Heart right ventricle (tissue), 16 donors: ENCODE measurements at regions not wholly inside any gene's neighbourhood (a gene's known extent, or its start where the extent isn't known, plus 50 kb on each side); places are given as distances from the start of the nearest gene placed in this dataset.
A peak's percentile ranks its signal among the peaks of the same experiment; 100 is the strongest.

Source experiments
- ATAC-seq, 8 donors: fragments of 200-7000 bp; cut with Tn5 transposase; one replicate each; pipeline ENCODE4 v1.9.1; 2020; ENCODE audit warnings: mild to moderate bottlenecking in 8 of 8, moderate library complexity in 8 of 8, moderate number of reproducible peaks in 1 of 8
- DNase-seq, 2 donors: peaks; one replicate each; pipeline ENCODE4 v3.0.0-alpha.2; 2020
- H3K27ac ChIP-seq, 10 donors: fragments of 200-600 bp; sonication (generic) in 2 of 10; one replicate each; pipeline versions ENCODE4 v1.5.0 to v1.8.0; 2020 to 2022; ENCODE audit warnings: mild to moderate bottlenecking in 3 of 10
- H3K27me3 ChIP-seq, 7 donors: fragments of 200-600 bp; one replicate each; pipeline ENCODE4 v1.8.0; 2021 to 2022; ENCODE audit warnings: mild to moderate bottlenecking in 2 of 7
- H3K36me3 ChIP-seq, 9 donors: fragments of 200-600 bp; sonication (generic) in 1 of 9; one replicate each; pipeline versions ENCODE4 v1.5.0 to v1.8.0; 2020 to 2022; ENCODE audit warnings: mild to moderate bottlenecking in 2 of 9
- H3K4me1 ChIP-seq, 9 donors: fragments of 200-600 bp; sonication (generic) in 1 of 9; one replicate each; pipeline versions ENCODE4 v1.5.0 to v1.8.0; 2020 to 2022; ENCODE audit warnings: mild to moderate bottlenecking in 4 of 9
- H3K4me3 ChIP-seq, 10 donors: fragments of 200-600 bp; sonication (generic) in 2 of 10; one replicate each; pipeline versions ENCODE4 v1.5.0 to v1.8.0; 2020 to 2022; ENCODE audit warnings: mild to moderate bottlenecking in 7 of 10, moderate library complexity in 2 of 10
- H3K9me3 ChIP-seq, 11 donors: fragments of 200-600 bp in 10 of 11; sonication (generic) in 2 of 11; one replicate each; pipeline versions ENCODE4 v1.5.0 to v1.8.0; 2013 to 2022; ENCODE audit warnings: mild to moderate bottlenecking in 2 of 11, control low read depth in 1 of 11, moderate library complexity in 1 of 11
- WGBS, 2 donors: extraction: QIAGEN DNeasy Blood & Tissue Kit; methylation state at CpG; one replicate each; pipeline ENCODE4 v1.1.7; 2013; ENCODE audit warnings: inconsistent platforms in 1 of 2; 5-methylcytosine and 5-hydroxymethylcytosine counted together
- intact Hi-C, 10 donors: fragments of 100-400 bp; cut with DNase I; formaldehyde crosslinking; loops; one replicate each; pipeline versions ENCODE4 v1.11.1 to v1.14.2; 2022
- TF ChIP-seq, protein P1 (sequence below), 9 donors: fragments of 200-600 bp; sonication (generic) in 2 of 9; IDR thresholded peaks; one replicate each; pipeline versions ENCODE4 v1.5.0 to v1.8.0; 2021 to 2022; ENCODE audit warnings: antibody characterized with exemption in 9 of 9, mild to moderate bottlenecking in 5 of 9, moderate library complexity in 1 of 9
- donor health status: Arrhythmogenic right ventricular cardiomyopathy.
- donor health status: ischemic (EF 13 %, LVEDD 7.1; RV severe dilation, severe dysfunction).
- donor health status: healthy with polysubstance abuse.
- donor health status: DM: no; HTN: yes; CAD: no.
- donor health status: DM: no; HTN: no; CAD: no.
- donor health status: ischemic (EF 25% LVEDD 6.9; RV normal size, moderate dysfunction).
- donor health status: ischemic (EF 25% LVEDD 5.7; RV mildly dilated, moderate dysfunction).
- donor health status: healthy.
- donor health status: DM: yes; HTN: yes; CAD: no.
- donor health status: Ischemic cardiomyopathy.
- donor health status: ischemic (EF 35%, LVEDD 5.7; RV mildly dilated, moderate dysfunction).
- donor health status: nonischemic (EF 11% LVEDD 7.7; RV severe dilation, severe dysfunction).
- donor health status: DM: yes; HTN: yes; CAD: no.
- donor health status: PGD.
- donor health status: ischemic (EF 29% LVEDD 5.4; RV normal size, mild dysfunction).
- donor health status: nonischemic (EF 23%, LVEDD 6.1; RV moderate dilation, normal function).

DNA sequence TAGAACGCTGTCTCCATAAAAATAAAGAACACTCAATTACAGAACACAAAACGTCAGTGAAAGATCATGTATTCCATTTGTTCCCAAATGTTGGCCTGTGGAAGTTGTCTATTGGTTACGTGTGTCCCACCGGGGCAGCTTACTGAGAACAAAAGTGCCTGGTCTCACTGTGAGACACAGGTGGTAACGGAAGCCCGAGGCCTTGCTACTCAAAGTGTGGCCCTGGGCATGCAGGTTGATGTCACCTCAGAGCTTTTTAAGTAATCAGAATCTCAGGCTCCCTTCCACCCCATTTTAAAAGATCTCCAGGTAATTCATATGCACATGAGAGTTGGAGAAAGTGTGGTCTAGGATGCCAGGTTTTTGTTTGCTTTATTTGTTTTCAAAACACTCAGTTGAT lies 422.5 kb upstream of the OPRM1 start:
- Histone ChIP-seq H3K4me3 (no peak overlapping the region), H3K4me1 (peaks cover 0 to 32% (median 13%) of the 10 kb centered on the region in 9 donors), H3K27me3 (no peaks in the 10 kb centered on the region), H3K27ac (no peak overlapping the region), H3K36me3 (no peaks in the 10 kb centered on the region), H3K9me3 (no peaks in the 10 kb centered on the region)
- intact Hi-C loops = no loop called here
- 79 to 82% methylated on average over 6 of the region's 6 CpGs for WGBS, 2 donors
- no peak for DNase-seq
- ATAC-seq = no peak
- TF ChIP-seq, protein P1, sequence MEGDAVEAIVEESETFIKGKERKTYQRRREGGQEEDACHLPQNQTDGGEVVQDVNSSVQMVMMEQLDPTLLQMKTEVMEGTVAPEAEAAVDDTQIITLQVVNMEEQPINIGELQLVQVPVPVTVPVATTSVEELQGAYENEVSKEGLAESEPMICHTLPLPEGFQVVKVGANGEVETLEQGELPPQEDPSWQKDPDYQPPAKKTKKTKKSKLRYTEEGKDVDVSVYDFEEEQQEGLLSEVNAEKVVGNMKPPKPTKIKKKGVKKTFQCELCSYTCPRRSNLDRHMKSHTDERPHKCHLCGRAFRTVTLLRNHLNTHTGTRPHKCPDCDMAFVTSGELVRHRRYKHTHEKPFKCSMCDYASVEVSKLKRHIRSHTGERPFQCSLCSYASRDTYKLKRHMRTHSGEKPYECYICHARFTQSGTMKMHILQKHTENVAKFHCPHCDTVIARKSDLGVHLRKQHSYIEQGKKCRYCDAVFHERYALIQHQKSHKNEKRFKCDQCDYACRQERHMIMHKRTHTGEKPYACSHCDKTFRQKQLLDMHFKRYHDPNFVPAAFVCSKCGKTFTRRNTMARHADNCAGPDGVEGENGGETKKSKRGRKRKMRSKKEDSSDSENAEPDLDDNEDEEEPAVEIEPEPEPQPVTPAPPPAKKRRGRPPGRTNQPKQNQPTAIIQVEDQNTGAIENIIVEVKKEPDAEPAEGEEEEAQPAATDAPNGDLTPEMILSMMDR (IDR thresholded peaks at IDR 0.05) = no peak

DNA sequence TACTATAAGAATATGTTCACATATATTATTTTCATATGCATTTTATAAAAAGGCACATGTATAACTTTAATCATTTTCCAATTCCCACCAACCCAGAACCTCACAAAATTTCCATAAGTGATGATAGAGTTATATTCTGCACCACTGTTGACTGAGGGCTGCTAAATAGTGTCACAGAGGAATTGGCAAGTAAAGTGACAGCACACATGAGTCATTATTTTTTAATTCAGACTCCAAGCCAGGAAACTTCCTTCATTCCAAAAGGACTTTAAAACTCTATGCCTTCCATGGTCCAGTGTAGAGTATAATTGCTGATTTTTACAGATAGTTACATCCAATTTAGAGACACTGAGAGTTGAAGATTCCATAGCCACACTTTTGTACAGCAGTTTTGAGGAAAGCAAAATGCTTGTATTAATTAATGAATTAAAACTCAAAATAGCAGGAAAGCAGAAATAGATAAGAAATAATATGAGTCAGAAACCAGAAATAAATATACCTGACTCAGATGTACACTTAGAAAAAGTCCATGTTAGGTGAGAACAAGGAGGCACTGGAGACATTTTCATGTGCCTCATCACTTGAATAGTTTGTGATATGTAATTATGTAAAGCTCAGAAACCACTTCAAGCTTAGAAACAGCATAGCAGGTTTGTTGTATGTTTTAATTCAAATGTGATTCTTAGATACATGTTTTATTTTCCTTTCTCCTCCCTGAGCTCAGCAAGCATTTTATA lies 425.2 kb upstream of the OPRM1 start:
- ATAC-seq (peak in 6 of 8 donors; percentile 68 to 92 (median 78)), DNase-seq (no peak)
- Histone ChIP-seq H3K36me3 (no peaks in the 10 kb centered on the region), H3K9me3 (no peaks in the 10 kb centered on the region), H3K4me3 (no peak overlapping the region), H3K4me1 (peaks cover 0 to 23% (median 5%) of the 10 kb centered on the region in 9 donors), H3K27ac (peak overlapping the region in 4 of 10 donors; percentile 13 to 34 (median 24)), H3K27me3 (no peaks in the 10 kb centered on the region)
- TF ChIP-seq, protein P1 (IDR thresholded peaks at IDR 0.05) = no peak
- intact Hi-C loops = no loop called here

DNA sequence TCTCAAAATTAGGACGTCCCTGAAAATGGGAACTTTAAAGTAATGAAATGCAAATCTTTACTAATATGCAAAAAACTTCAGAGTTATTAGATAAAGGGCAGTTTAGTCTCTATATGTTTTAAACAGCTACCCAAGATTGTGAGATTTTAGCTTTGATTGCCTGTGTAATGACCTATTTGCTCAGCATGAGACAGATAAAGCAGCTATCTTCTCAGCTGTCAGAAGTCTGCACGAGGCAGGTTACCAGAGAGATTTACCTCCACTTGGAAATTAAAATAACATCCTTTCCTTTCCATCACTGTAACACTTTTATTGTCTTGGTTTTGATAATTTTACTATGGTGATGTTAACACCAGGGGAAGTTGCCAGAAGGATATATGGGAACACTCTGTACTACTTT lies 436.6 kb upstream of the OPRM1 start:
- H3K9me3 ChIP-seq = no peaks in the 10 kb centered on the region
- no peak overlapping the region for H3K27ac ChIP-seq
- TF ChIP-seq, protein P1 (IDR thresholded peaks at IDR 0.05) = no peak
- ATAC-seq = no peak
- H3K27me3 ChIP-seq = no peaks in the 10 kb centered on the region
- DNase-seq = no peak
- 48 to 52% methylated on average over 2 of the region's 2 CpGs for WGBS, 2 donors
- no peaks in the 10 kb centered on the region for H3K36me3 ChIP-seq
- H3K4me1 ChIP-seq = no peaks in the 10 kb centered on the region
- no peak overlapping the region for H3K4me3 ChIP-seq
- intact Hi-C loops = no loop called here

DNA sequence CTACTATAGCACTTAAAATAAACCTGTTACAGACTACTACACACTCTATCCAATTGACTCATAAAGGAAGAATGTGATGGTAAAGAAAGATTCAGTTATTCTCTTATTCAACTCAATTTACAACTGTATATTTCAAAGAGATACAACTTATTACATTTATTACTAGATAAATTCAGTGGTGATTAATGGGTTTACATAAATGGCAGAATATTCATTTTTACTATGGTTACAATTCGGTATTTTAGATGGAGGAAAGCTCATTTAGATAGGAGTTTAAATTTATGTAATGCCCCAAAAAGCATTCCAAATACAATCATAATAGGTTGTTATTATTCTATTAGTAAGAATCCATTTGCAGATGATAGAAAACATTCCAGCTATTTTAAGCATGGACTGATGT lies 439.1 kb upstream of the OPRM1 start:
- Histone ChIP-seq H3K27me3 (no peaks in the 10 kb centered on the region), H3K36me3 (no peaks in the 10 kb centered on the region), H3K9me3 (no peaks in the 10 kb centered on the region), H3K4me3 (no peak overlapping the region), H3K27ac (no peak overlapping the region), H3K4me1 (no peaks in the 10 kb centered on the region)
- TF ChIP-seq, protein P1 (IDR thresholded peaks at IDR 0.05) = no peak
- WGBS, 2 donors = 87 to 91% methylated on average over 1 of the region's 1 CpG
- DNase-seq (no peak), ATAC-seq (no peak)
- intact Hi-C loops = no loop called here
